ENCODE measurements at regions not wholly inside any gene's neighbourhood (a gene's known extent, or its start where the extent isn't known, plus 50 kb on each side); places are given as distances from the start of the nearest gene placed in this dataset.
"Not testable (repeated sequence)": the region's sequence is repeated elsewhere in the genome, so short reads cannot be mapped to it uniquely, and the experiment has no call there.

DNA sequence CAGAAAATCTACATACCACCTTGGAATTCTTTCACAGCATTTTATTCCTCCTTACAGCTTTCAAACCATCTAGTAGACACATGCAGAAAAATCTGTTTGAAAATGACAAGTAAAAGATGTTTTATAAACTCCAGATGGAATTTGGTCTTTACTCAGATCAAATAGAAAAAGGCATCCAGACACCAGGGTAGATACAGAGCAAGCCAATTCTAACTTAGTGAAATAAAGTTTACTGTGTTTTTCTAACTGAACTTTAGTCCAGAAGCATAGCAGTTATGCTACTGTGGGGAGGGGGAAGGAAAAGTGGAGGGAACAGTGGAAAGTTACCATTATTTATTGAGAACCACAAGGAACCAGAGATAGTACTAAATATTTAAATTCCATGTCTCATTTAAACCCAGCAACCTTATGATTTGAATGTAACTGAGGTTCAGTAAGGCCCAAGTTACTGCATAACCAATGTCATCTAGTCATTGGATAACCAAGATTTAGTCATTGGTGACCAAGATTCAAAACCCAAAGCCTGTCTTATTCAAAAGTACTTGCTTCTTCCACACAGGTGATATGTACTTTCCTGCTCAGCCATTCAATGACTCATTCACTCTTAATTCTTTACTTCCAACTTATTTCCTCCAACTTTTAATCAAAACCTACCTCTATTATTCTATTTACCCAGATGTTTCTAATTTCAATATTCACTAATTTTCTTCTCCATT, 57.7 kb downstream of the RAD51AP2 start:
- no peak for DNase-seq (ENCODE audit: low spot score)

GRCh38 chr2:17455343-17455742, 62.9 kb downstream of the RAD51AP2 start:
- DNase-seq (ENCODE audit: low spot score): no peak

DNA sequence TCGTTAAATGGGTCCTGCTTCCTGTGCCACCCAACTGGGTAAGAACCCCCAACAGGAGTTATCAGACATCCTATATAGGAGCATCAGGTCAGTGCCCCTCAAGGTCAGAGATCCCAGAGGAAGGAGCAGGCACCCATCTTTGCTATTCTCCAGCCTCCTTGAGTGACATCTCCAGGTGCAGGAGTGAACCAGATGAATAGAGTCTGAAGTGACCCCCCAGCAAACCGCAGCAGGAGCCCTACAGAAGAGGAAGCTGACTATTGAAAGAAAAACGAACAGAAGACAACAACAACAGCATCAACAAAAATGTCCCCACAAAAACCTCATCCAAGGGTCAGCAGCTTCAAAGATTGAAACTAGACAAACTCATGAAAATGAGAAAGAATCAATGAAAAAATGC, 72.0 kb downstream of the RAD51AP2 start:
- DNase-seq (ENCODE audit: low spot score): not testable (repeated sequence)

GRCh38 chr2:17445744-17446143, 72.5 kb downstream of the RAD51AP2 start:
- DNase-seq (ENCODE audit: low spot score): no peak

- DNase-seq (ENCODE audit: low spot score): no peak
These were observed 75.9 kb downstream of the RAD51AP2 start for GRCh38 chr2:17442334-17442733.

GRCh38 chr2:17441790-17442189, 76.5 kb downstream of the RAD51AP2 start:
- no peak for DNase-seq (ENCODE audit: low spot score)

DNA sequence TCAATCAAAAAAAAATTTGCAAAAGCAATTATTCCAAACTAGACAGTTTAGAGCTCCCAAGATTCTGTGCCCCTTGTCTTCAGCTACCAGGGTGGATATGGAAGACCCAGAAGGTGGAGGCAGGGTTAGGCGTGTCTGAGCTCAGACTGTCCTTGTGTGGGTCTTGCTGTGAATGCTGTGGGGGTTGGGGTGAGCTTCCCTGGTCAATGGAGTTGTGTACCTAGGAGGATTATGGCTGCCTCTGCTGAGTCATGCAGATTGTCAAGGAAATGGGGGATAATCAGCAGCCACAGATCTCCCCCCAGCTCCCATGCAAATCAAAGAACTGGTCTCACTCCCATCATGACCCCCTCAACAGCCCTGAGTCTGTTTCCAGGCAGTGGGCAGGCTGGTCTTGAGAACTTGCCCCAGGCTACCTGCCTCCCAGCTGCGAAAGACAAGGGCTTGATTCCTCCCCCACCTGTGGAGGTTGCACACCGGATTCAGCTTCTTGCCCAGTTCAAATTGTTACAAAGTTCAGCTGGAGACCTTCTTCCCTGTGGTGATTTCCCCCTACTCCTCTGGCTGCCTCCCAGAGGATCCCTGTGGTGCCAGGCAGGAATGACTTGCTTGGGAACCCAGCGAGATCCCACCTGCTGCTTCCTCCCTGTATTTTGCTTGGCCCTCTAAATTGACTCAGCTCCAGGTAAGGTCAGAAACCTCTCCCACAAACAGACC, 77.0 kb downstream of the RAD51AP2 start:
- no peak for DNase-seq (ENCODE audit: low spot score)

GRCh38 chr2:17430326-17430725, 87.9 kb downstream of the RAD51AP2 start:
- no peak for DNase-seq (ENCODE audit: low spot score)

- DNase-seq (ENCODE audit: low spot score): no peak
These were observed 89.1 kb downstream of the RAD51AP2 start for GRCh38 chr2:17429130-17429529.

DNA sequence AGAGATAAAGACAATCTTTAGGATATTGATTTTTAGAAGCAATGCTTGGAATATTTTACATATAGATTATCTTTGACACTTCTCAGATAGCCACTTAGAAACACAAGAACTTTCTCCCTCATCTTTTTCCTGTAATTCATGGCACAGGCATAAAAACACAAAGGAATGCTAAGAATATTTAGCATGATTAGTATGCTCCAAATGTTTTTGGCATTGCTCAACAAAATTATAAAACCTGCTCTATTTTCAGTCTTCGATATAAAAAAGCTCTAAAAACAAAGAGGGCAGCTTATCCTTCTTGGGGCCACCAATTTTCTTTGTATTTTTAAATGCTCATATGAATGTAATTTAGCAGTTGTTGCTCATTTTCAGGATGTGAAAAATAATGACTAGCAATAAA, 90.8 kb downstream of the RAD51AP2 start:
- DNase-seq (ENCODE audit: low spot score): no peak

DNA sequence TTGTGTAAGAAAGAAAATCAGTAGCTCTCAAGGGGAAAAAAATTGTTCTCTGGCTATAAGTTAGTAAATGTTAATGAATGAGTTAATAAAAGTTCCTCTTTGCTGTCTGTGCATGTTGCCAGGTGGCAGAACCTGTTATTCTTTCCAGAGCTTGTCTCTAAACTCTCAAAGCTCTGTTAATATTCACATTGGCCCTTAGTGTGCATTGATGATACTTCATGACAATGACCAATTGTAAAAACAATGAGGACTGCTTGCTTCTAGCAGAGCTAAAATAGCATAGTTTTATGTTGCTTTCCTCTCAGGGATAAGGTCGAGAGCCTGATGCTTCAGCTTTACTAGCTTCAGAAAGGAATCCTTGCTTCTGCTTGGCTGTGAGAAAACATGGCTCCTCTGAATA, 91.5 kb downstream of the RAD51AP2 start:
- no peak for DNase-seq (ENCODE audit: low spot score)

DNA sequence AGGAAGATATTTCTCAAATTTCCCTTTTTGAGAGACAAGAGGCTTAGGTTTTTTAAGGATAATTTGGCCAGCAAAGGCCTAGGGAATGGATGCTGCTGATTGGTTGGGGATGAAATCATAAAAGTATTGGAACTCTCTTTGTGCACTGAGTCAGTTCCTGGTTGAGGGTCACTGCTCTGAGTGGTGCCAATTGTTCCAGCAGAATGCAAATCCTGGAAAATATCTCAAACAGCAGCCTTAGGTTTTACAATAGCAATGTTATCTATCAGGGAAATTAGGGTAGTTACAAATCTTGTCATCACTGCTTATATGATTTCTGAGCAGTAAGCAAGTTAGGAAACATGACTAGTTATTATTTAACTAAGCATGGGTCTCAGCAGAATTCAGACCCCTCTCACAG, 96.2 kb downstream of the RAD51AP2 start:
- DNase-seq (ENCODE audit: low spot score): no peak

DNA sequence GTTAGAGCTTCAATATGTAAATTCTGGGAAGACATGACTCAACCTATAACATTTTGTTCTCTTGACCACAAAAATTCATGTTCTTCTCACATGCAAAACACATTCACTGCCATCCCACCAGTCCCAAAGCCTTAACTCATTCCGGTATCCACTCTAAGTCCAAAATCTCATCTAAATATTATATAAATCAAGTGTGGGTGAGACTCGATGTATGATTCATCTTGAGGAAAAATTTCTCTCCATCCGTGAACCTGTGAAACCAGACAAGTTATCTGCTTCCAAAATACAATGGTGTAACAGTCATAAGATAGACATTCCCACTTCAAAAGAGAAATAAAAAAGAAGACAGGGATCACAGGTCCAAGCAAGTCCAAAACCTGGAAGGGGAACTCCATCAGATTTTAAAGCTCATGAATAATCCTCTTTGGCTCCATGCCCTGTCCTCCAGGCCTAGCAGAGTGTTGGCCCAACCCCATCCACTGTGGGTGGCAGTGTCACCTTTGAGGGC, 101.3 kb downstream of the RAD51AP2 start:
- DNase-seq (ENCODE audit: low spot score): no peak

DNA sequence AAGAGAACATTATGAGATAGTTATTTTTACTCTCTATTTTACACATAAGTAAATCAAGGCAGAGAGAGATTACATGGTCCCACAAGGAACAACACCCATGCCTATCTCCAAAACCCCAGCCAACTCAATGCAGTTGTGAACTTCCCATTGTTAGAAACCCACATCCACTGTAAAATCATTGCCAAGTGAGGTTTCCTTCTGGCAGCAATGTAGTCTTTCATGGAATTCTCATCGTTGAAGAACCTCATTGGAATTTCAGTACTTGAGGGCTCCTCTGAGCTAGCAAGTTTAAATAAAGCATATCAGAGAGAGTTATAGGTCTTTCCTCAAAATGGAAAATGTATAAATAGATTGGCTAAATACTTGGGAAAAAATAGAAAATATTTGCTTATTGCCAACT, 105.2 kb downstream of the RAD51AP2 start:
- DNase-seq (ENCODE audit: low spot score): no peak

- DNase-seq (ENCODE audit: low spot score): no peak
These were observed 117.1 kb downstream of the RAD51AP2 start for GRCh38 chr2:17401096-17401495.

DNA sequence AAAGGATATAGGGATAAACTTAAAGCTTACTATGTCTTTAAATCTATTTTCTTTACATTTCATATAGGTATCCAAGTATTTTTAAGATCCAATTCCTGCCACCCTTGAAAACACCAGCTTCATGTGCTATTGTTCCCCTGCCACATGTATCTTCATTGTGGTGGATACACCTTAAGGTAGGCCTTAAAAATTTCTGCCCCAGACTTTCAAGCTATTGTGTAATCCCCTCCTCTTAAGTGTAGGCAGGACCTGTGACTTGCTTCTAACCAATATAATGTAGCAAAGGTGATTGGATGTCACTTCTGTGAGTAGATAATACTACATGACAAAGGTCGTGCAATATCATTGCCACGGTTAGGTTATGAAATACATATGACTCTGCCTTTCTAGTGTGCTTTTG, 119.5 kb downstream of the RAD51AP2 start:
- DNase-seq (ENCODE audit: low spot score): no peak

GRCh38 chr2:17388798-17389197, 129.4 kb downstream of the RAD51AP2 start:
- DNase-seq (ENCODE audit: low spot score): no peak

- DNase-seq (ENCODE audit: low spot score): no peak
These were observed 130.6 kb downstream of the RAD51AP2 start for GRCh38 chr2:17387591-17387990.

DNA sequence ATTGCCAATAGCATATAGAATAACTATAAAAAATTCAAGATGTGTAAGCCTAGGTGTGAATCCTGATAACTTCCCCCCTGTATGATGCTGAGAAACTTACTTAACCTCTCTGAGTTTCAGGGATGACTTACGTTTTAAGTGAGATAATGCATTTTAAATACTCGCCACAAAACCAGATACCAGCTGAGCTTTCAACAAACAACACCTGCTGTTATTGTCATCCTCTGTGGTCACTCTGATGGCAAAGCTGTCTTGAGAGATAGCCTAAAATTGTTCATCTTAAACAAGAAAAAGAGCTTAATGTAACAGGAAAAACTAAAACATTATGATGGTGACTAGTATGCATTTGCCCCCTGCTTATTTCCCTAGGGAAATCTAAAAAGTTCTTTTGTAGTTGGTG, 131.5 kb downstream of the RAD51AP2 start:
- DNase-seq (ENCODE audit: low spot score): no peak

- DNase-seq (ENCODE audit: low spot score): no peak
These were observed 138.2 kb downstream of the RAD51AP2 start for GRCh38 chr2:17380003-17380402.

GRCh38 chr2:17375262-17375661, 143.0 kb downstream of the RAD51AP2 start:
- DNase-seq (ENCODE audit: low spot score): peak; percentile 4

- no peak for DNase-seq (ENCODE audit: low spot score)
These were observed 144.5 kb downstream of the RAD51AP2 start for GRCh38 chr2:17373741-17374140.

- no peak for DNase-seq (ENCODE audit: low spot score)
These were observed 145.2 kb downstream of the RAD51AP2 start for GRCh38 chr2:17373041-17373440.

GRCh38 chr2:17363846-17364245, 154.4 kb downstream of the RAD51AP2 start:
- no peak for DNase-seq (ENCODE audit: low spot score)
